Heart left ventricle (tissue), 16 donors: ENCODE measurements at regions not wholly inside any gene's neighbourhood (a gene's known extent, or its start where the extent isn't known, plus 50 kb on each side); places are given as distances from the start of the nearest gene placed in this dataset.

Experiments used
- ATAC-seq, 4 donors: fragments of 200-7000 bp; cut with Tn5 transposase; one replicate each; pipeline ENCODE4 v1.9.1; 2020 to 2022; ENCODE audit warnings: moderate library complexity in 4 of 4, mild to moderate bottlenecking in 3 of 4, moderate number of reproducible peaks in 1 of 4
- DNase-seq, 5 donors: peaks; one replicate each; pipeline ENCODE4 v3.0.0-alpha.2; 2020
- H3K27ac ChIP-seq, 12 donors: fragments of 200-600 bp; sonication (generic) in 4 of 12; one replicate each; pipeline versions ENCODE4 v1.5.0 to v1.8.0; 2016 to 2022; ENCODE audit warnings: mild to moderate bottlenecking in 2 of 12
- H3K27me3 ChIP-seq, 9 donors: fragments of 200-600 bp; sonication (generic) in 2 of 9; one replicate each; pipeline versions ENCODE4 v1.5.1 to v1.8.0; 2016 to 2022; ENCODE audit warnings: mild to moderate bottlenecking in 3 of 9
- H3K36me3 ChIP-seq, 9 donors: fragments of 200-600 bp; sonication (generic) in 2 of 9; one replicate each; pipeline versions ENCODE4 v1.5.0 to v1.8.0; 2018 to 2022; ENCODE audit warnings: mild to moderate bottlenecking in 2 of 9
- H3K4me1 ChIP-seq, 12 donors: fragments of 200-600 bp; sonication (generic) in 4 of 12; one replicate each; pipeline versions ENCODE4 v1.5.0 to v1.8.0; 2016 to 2022; ENCODE audit warnings: mild to moderate bottlenecking in 3 of 12
- H3K4me3 ChIP-seq, 12 donors: fragments of 200-600 bp; sonication (generic) in 4 of 12; one replicate each; pipeline versions ENCODE4 v1.5.0 to v1.8.0; 2017 to 2022; ENCODE audit warnings: mild to moderate bottlenecking in 9 of 12, moderate library complexity in 4 of 12
- H3K9me3 ChIP-seq, 12 donors: fragments of 200-600 bp; sonication (generic) in 4 of 12; one replicate each; pipeline versions ENCODE4 v1.5.0 to v1.8.0; 2016 to 2022; ENCODE audit warnings: mild to moderate bottlenecking in 1 of 12
- CTCF ChIP-seq, 12 donors: fragments of 200-600 bp; sonication (generic) in 4 of 12; IDR thresholded peaks; one replicate each; pipeline versions ENCODE4 v1.5.0 to v1.8.0; 2018 to 2022; ENCODE audit warnings: antibody characterized with exemption in 12 of 12, mild to moderate bottlenecking in 5 of 12
- POLR2A ChIP-seq, 2 donors: fragments of 450-650 bp; IDR thresholded peaks; one replicate each; pipeline ENCODE4 v1.6.1; 2017; ENCODE audit warnings: antibody characterized with exemption in 2 of 2, mild to moderate bottlenecking in 2 of 2, moderate library complexity in 2 of 2
- WGBS, 4 donors: extraction: QIAGEN DNeasy Blood & Tissue Kit in 2 of 4; methylation state at CpG; one replicate each; pipeline versions ENCODE4 v1.1.5 to v1.1.7; 2013 to 2018; 5-methylcytosine and 5-hydroxymethylcytosine counted together
- intact Hi-C, 10 donors: fragments of 100-400 bp; cut with DNase I; formaldehyde crosslinking; loops; one replicate each; pipeline versions ENCODE4 v1.11.1 to v1.14.2; 2022
- donor health status: ischemic (EF 13 %, LVEDD 7.1; RV severe dilation, severe dysfunction).
- donor health status: healthy with polysubstance abuse.
- donor health status: DM: no; HTN: yes; CAD: no.
- donor health status: DM: no; HTN: no; CAD: no.
- donor health status: ischemic (EF 25% LVEDD 6.9; RV normal size, moderate dysfunction).
- donor health status: ischemic (EF 25% LVEDD 5.7; RV mildly dilated, moderate dysfunction).
- donor health status: healthy.
- donor health status: DM: yes; HTN: yes; CAD: no.
- donor health status: ischemic (EF 35%, LVEDD 5.7; RV mildly dilated, moderate dysfunction).
- donor health status: nonischemic (EF 11% LVEDD 7.7; RV severe dilation, severe dysfunction).
- donor health status: DM: yes; HTN: yes; CAD: no.
- donor health status: PGD.
- donor health status: ischemic (EF 29% LVEDD 5.4; RV normal size, mild dysfunction).
- donor health status: nonischemic (EF 23%, LVEDD 6.1; RV moderate dilation, normal function).

- ATAC-seq = no peak
- WGBS, 4 donors = 89 to 91% (median 89%) methylated on average over 4 of the region's 4 CpGs
- intact Hi-C loops = no loop called here
Measured at GRCh38 chr4:129708784-129709183, 612.8 kb downstream of the C4orf33 start.

GRCh38 chr4:129738175-129738574 lies 642.2 kb downstream of the C4orf33 start:
- no peak for ATAC-seq
- no peaks in the 10 kb centered on the region for H3K27me3 ChIP-seq
- TF ChIP-seq CTCF (IDR thresholded peaks at IDR 0.05) (no peak), POLR2A (IDR thresholded peaks at IDR 0.05) (no peak)
- H3K36me3 ChIP-seq = no peaks in the 10 kb centered on the region
- no peak overlapping the region for H3K27ac ChIP-seq
- WGBS, 4 donors = 72 to 88% (median 74%) methylated on average over 1 of the region's 1 CpG
- H3K4me3 ChIP-seq = no peak overlapping the region
- H3K9me3 ChIP-seq = no peaks in the 10 kb centered on the region
- DNase-seq = no peak
- intact Hi-C loops = no loop called here
- no peaks in the 10 kb centered on the region for H3K4me1 ChIP-seq

More at GRCh38 chr4:129708784-129709183, 612.8 kb downstream of the C4orf33 start:
- no peak for TF ChIP-seq POLR2A (IDR thresholded peaks at IDR 0.05)
- TF ChIP-seq CTCF (IDR thresholded peaks at IDR 0.05) = no peak
- Histone ChIP-seq H3K27ac (no peak overlapping the region), H3K36me3 (no peaks in the 10 kb centered on the region), H3K27me3 (no peaks in the 10 kb centered on the region), H3K4me1 (no peaks in the 10 kb centered on the region), H3K9me3 (peaks cover 0 to 7% (median 0%) of the 10 kb centered on the region in 12 donors), H3K4me3 (no peak overlapping the region)
- no peak for DNase-seq

- intact Hi-C loops = no loop called here
- no peaks in the 10 kb centered on the region for H3K36me3 ChIP-seq
- DNase-seq (no peak), ATAC-seq (no peak)
- no peaks in the 10 kb centered on the region for H3K9me3 ChIP-seq
- H3K4me1 ChIP-seq = no peaks in the 10 kb centered on the region
- TF ChIP-seq POLR2A (IDR thresholded peaks at IDR 0.05) = no peak
- TF ChIP-seq CTCF (IDR thresholded peaks at IDR 0.05) = no peak
- H3K27me3 ChIP-seq = no peaks in the 10 kb centered on the region
- 36 to 50% (median 40%) methylated on average over 2 of the region's 2 CpGs for WGBS, 4 donors
- H3K4me3 ChIP-seq = no peak overlapping the region
- H3K27ac ChIP-seq = no peak overlapping the region
Measured at GRCh38 chr4:129747756-129748155, 651.8 kb downstream of the C4orf33 start.

- TF ChIP-seq CTCF (IDR thresholded peaks at IDR 0.05) (no peak), POLR2A (IDR thresholded peaks at IDR 0.05) (no peak)
- DNase-seq = no peak
- Histone ChIP-seq H3K4me3 (no peak overlapping the region), H3K36me3 (no peaks in the 10 kb centered on the region), H3K27me3 (no peaks in the 10 kb centered on the region), H3K4me1 (no peaks in the 10 kb centered on the region), H3K27ac (no peak overlapping the region), H3K9me3 (no peaks in the 10 kb centered on the region)
- ATAC-seq = no peak
- 30 to 42% (median 31%) methylated on average over 1 of the region's 1 CpG for WGBS, 4 donors
- intact Hi-C loops = no loop called here
Measured at GRCh38 chr4:129748991-129749390, 653.0 kb downstream of the C4orf33 start.
